ENCODE measurements at regions not wholly inside any gene's neighbourhood (a gene's known extent, or its start where the extent isn't known, plus 50 kb on each side); places are given as distances from the start of the nearest gene placed in this dataset.

DNA sequence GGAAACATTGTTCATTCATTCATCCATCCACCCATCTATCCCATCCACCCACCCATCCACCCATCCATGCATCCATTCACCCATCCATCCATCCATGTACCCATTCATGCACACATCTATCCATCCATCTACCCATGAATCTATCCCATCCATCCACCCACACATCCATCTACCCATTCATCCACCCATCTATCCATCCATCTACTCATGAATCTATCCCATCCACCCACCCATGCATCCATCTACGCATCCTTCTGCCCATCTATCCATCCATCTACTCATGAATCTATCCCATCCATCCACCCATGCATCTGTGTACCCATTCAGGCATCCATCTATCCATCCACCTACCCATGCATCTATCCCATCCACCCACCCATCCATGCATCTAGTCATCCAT, 51.6 kb upstream of the URI1 start:
- TF ChIP-seq POLR2A (IDR thresholded peaks at IDR 0.05) = no peak
- TF ChIP-seq, protein P1, sequence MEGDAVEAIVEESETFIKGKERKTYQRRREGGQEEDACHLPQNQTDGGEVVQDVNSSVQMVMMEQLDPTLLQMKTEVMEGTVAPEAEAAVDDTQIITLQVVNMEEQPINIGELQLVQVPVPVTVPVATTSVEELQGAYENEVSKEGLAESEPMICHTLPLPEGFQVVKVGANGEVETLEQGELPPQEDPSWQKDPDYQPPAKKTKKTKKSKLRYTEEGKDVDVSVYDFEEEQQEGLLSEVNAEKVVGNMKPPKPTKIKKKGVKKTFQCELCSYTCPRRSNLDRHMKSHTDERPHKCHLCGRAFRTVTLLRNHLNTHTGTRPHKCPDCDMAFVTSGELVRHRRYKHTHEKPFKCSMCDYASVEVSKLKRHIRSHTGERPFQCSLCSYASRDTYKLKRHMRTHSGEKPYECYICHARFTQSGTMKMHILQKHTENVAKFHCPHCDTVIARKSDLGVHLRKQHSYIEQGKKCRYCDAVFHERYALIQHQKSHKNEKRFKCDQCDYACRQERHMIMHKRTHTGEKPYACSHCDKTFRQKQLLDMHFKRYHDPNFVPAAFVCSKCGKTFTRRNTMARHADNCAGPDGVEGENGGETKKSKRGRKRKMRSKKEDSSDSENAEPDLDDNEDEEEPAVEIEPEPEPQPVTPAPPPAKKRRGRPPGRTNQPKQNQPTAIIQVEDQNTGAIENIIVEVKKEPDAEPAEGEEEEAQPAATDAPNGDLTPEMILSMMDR (IDR thresholded peaks at IDR 0.05) = no peak
- no peak for TF ChIP-seq EP300 (IDR thresholded peaks at IDR 0.05)
- no peaks in the 10 kb centered on the region for H3K27me3 ChIP-seq
- DNase-seq (ENCODE audit: low spot score in 2 of 2) = no peak
- no peaks in the 10 kb centered on the region for H3K9me3 ChIP-seq
- H3K4me3 ChIP-seq = no peak overlapping the region
- no peaks in the 10 kb centered on the region for H3K36me3 ChIP-seq
- H3K27ac ChIP-seq = no peak overlapping the region
- 89 to 96% methylated on average over 1 of the region's 1 CpG for WGBS, 2 donors
- no peaks in the 10 kb centered on the region for H3K4me1 ChIP-seq

Data from tibial nerve (tissue), 4 donors.